Adrenal gland (tissue), 9 donors: ENCODE measurements at regions not wholly inside any gene's neighbourhood (a gene's known extent, or its start where the extent isn't known, plus 50 kb on each side); places are given as distances from the start of the nearest gene placed in this dataset.
A peak's percentile ranks its signal among the peaks of the same experiment; 100 is the strongest.
"Not testable (repeated sequence)": the region's sequence is repeated elsewhere in the genome, so short reads cannot be mapped to it uniquely, and the experiment has no call there.

Source experiments
- DNase-seq, 7 donors: peaks; one replicate each; pipeline ENCODE4 v3.0.0-alpha.2; 2019 to 2020
- H3K27ac ChIP-seq, 5 donors: fragments of 200-600 bp; sonication (generic) in 4 of 5; 1 replicate in 3 of 5; 2 replicates in 2 of 5; pipeline versions ENCODE4 v1.5.1 to v1.8.0; 2016 to 2020; ENCODE audit warnings: mild to moderate bottlenecking in 1 of 5
- H3K27me3 ChIP-seq: fragments of 200-600 bp; 2 replicates; pipeline ENCODE4 v1.8.0; 2021
- H3K36me3 ChIP-seq, 2 donors: fragments of 200-600 bp; replicated peaks in 1 of 2; 1 replicate in 1 of 2; 2 replicates in 1 of 2; pipeline versions ENCODE4 v1.5.1 to v1.8.0; 2018 to 2022
- H3K4me1 ChIP-seq, 2 donors: fragments of 200-600 bp; replicated peaks in 1 of 2; 1 replicate in 1 of 2; 2 replicates in 1 of 2; pipeline versions ENCODE4 v1.5.1 to v1.8.0; 2018 to 2021
- H3K4me3 ChIP-seq, 4 donors: fragments of 200-600 bp; sonication (generic) in 3 of 4; one replicate each; pipeline ENCODE4 v1.5.1; 2016 to 2018
- H3K9me3 ChIP-seq, 3 donors: fragments of 200-600 bp; sonication (generic) in 1 of 3; replicated peaks in 1 of 3; 1 replicate in 2 of 3; 2 replicates in 1 of 3; pipeline versions ENCODE4 v1.5.1 to v1.8.0; 2016 to 2021
- CTCF ChIP-seq, 6 experiments: fragments of 450-650 bp in 4 of 6; fragments of 200-600 bp in 2 of 6; sonication (generic) in 1 of 6; IDR thresholded peaks; 1 replicate in 5 of 6; 2 replicates in 1 of 6; pipeline versions ENCODE4 v1.5.1 to v1.8.0; 2016 to 2021; ENCODE audit warnings: antibody characterized with exemption in 6 of 6, mild to moderate bottlenecking in 2 of 6, moderate library complexity in 1 of 6
- WGBS, 4 donors: extraction: QIAGEN DNeasy Blood & Tissue Kit in 2 of 4; methylation state at CpG; one replicate each; pipeline versions ENCODE4 v1.1.5 to v1.1.7; 2013 to 2017; 5-methylcytosine and 5-hydroxymethylcytosine counted together
- intact Hi-C, 2 donors: fragments of 100-400 bp; cut with DNase I; formaldehyde crosslinking; loops; one replicate each; pipeline versions ENCODE4 v1.14.1 to v1.15.0; 2022 to 2023
- small RNA-seq, 2 donors: library from RNA; depleted of rRNA; stranded (forward); fragments of <200 nt; gene quantifications; one replicate each; pipeline ENCODE3, GENCODE V24; 2016
- donor health status: healthy with polysubstance abuse.
- donor health status: Bipolar disorder and iron deficiency.
- donor health status: DM: yes; HTN: yes; CAD: no.
- donor health status: DM: no; HTN: no; CAD: no.
- donor health status: DM: no; HTN: no; CAD: no.

DNA sequence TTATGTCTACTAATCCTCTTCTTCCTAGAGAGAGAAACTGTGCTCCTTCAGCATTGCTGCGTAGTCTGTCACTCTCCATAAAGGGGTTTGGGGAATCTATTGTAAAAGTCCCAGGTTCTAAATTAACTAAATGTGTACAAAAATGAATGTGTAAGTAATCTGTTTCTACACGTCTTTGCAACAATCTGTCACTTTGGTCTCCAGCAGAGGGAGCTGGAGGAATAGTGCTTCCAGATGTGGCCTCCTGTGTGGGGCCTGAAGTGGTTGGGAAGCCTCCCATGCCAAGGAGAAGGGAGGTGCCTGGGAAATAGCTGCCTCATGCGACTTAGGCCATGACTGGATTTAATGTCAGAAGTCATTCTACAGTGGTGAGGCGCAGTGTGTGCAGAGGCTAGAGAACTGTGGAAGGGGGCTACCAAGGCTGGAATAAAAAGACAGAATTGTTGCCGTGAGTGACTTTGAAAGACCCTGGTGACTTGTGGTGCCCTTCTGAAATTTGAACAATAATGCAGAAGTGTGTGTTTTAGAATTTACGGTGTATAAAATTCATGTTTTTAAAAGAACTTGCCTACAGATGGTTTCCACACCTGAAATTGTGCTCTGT lies 54.5 kb upstream of the UXS1 start:
- TF ChIP-seq CTCF (IDR thresholded peaks at IDR 0.05): peak in 3 of 6 experiments; percentile 11 to 44 (median 38)
- intact Hi-C loops, H3K4me1 ChIP-seq, H3K36me3 ChIP-seq, H3K9me3 ChIP-seq, H3K27me3 ChIP-seq, H3K27ac ChIP-seq, H3K4me3 ChIP-seq: not testable (repeated sequence)
- 61 to 64% (median 62%) methylated on average over 4 to 5 of the region's 6 CpGs for WGBS, 4 donors
- peak in 2 of 7 donors; percentile 21 to 59 for DNase-seq

Small RNA genes lying in the stretch of these regions (small RNA-seq; reads per million reads assigned to genes)
- 0 reads per million in 2 donors for gene AC114755.3
